Stimulated activated CD4-positive, alpha-beta T cell treated with anti-CD3 and anti-CD28 coated beads, Interleukin-1b, Interleukin-23, amount 100 ng/mL, for 48 hours (primary cell): ENCODE measurements at regions not wholly inside any gene's neighbourhood (a gene's known extent, or its start where the extent isn't known, plus 50 kb on each side); places are given as distances from the start of the nearest gene placed in this dataset.
"Not testable (repeated sequence)": the region's sequence is repeated elsewhere in the genome, so short reads cannot be mapped to it uniquely, and the experiment has no call there.

Source experiments
- DNase-seq: peaks from one replicate; pipeline ENCODE4 v3.0.0-alpha.2; 2020

DNA sequence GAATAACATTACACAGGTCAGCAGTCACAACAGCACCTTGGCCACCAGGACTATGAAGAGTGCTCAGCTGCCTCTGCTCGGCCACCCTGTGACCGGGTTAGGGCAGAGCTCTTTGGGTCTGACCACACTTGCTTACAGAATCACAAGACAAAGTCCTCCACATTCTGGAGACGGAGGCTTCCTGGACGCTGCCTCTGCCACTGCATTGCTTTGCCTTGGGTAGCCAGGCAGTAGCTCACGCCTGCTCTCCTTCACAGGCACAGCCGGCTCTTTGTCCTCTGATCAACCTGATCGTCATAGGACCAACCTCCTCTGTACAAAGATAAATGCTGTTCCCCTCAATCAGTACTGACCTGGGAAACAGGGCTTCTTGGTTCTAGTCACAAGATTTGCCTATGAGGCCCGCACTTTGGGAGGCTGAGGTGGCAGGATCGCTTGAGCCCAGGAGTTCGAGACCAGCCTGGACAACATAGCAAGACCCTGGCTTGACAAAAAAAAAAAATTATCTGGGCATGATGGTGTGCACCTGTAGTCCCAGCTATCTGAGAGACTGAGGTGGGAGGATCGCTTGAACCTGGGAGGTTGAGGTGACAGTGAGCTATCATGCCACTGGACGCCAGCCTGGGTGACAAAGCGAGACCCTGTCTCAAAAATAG lies 128.4 kb upstream of the IER5L start:
- no peak for DNase-seq

- no peak for DNase-seq
Measured at GRCh38 chr9:129305246-129305645, 127.2 kb upstream of the IER5L start.

- DNase-seq: no peak
Measured at GRCh38 chr9:129301941-129302340, 123.9 kb upstream of the IER5L start.

- not testable (repeated sequence) for DNase-seq
Measured at GRCh38 chr9:129296195-129296594, 118.1 kb upstream of the IER5L start.

- DNase-seq: no peak
Measured at GRCh38 chr9:129291041-129291501, 113.0 kb upstream of the IER5L start.

DNA sequence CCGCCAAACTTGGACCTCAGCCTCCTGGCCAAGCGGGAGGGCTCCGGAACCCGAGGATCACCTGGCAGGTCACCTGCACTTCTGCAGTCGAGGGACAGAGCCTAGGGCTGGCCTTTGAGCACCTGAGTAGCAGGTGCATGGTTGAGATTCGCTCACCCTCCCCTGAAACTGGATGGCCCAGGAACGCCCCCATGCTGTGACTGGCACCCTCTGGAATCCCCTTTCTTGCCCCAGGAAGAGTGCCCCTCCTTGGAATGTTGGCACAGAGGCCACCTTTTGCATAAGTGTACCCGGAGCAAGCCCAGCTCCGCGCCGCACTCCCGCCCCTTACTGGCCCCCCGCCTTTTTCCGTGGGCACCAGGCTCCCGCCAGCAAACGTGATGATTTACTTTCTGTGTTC lies 112.5 kb upstream of the IER5L start:
- DNase-seq: no peak

DNA sequence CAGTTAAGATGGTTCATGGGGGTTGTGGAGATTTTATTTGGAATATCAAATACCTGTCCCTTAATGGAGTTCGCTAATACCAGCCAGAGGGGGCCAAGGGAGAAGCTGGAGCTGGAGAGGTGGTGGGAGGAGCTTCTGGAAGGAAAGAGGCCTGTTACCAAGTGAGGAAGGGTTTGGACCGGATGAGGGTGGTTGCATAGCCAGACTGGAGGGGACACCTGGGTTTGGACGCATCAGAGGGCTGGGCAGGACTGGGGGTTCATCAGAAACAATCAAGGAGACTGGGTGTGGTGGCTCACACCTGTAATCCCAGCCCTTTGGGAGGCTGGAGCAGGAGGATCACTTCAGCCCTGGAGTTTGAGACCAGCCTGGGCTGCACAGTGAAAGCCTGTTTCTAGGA lies 111.8 kb upstream of the IER5L start:
- no peak for DNase-seq

DNA sequence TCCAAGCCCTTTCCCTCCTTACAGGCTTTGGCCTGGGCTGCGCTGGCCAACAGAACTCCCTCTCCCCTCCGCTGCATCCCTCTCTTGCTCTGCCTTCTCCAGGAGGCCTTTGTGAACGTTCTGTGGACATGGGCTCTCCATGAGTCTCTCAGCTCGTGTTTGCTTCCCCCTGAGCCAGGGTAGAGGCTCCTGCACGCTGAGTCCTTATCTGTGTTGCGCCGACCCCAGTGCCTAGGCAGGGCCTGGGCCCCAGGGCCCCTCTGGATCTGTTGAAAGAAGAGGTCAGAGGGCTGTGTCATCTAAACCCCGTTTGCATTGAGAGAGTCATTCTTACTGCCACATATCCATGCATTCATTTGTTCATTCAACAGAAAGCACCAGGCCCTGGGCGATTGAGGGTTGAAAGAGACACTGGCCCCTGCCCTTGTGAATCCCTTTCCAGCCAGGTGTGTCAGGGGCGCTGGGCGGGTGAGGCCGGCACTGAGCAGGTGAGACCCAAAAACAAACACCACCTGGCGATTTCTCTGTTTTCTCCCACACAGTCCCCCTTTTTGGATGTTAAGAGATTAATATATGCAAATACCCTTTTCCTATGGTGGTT lies 111.2 kb upstream of the IER5L start:
- no peak for DNase-seq

DNA sequence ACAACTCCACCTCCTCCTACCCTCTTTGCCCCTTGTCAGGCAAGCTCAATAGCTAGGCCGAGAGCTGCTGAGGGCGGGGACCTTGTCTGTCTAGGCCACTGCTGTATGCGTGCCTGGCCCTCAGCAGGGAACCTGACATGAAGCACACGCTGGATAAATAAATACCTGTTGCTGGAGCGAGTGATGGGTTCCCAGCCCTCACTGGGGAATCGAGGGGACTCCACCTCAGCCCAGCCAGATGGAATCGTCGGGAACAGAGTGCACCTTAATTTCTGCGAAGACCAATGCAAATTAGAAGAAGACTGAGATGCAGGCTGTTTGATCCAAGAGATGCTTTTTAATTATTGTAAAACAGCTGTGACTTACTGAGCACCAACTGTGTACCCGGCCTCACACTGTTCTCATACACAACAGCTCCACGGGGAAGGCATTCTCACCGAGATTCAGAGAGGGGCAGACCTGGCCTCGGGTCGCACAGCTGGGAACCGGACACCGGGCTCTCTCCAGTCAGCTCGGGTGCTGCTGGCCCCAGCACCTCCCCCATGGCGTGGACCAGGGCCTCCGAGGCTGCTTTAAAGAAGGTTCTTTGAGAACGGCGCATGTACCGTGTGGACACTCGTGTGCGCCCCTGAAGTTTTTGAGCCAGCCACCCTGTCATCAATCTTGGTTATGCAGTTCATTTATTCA lies 109.7 kb upstream of the IER5L start:
- no peak for DNase-seq

GRCh38 chr9:129285979-129286772 lies 108.1 kb upstream of the IER5L start:
- DNase-seq: no peak

GRCh38 chr9:129285382-129285781 lies 107.3 kb upstream of the IER5L start:
- DNase-seq: no peak

DNA sequence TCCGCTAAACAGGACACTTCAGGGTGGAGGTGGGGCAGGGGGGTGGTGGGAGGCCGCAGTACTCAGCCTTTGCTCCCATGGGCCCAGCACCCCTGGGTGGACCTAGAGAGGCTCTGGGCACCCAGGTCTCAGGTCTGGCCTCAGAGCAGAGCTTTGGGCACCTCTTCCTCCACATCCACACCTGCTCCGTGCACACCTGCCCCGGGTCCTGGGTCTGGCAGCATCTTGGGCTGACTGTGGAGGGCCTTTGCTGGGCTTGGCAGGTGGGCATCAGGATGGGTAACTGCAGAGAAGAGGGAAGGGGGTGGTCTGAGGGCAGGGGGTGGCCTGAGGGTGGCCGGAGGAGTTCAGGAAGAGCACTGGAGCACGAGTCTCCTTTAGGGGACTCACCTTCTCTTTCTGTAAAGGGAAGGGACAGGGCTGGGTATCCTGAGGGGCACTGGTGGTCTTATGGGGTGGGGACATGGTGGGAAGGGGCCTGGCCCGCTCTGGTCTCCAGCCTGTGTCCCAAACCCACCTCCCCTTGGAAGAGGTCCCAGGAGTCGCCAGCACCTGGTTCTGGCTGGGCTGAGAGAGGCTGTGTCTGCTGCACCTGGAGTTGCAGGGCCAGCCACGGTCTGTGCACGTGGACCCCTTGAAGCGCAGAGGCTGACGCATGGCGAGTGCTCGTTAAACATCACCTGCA lies 106.7 kb upstream of the IER5L start:
- no peak for DNase-seq

DNA sequence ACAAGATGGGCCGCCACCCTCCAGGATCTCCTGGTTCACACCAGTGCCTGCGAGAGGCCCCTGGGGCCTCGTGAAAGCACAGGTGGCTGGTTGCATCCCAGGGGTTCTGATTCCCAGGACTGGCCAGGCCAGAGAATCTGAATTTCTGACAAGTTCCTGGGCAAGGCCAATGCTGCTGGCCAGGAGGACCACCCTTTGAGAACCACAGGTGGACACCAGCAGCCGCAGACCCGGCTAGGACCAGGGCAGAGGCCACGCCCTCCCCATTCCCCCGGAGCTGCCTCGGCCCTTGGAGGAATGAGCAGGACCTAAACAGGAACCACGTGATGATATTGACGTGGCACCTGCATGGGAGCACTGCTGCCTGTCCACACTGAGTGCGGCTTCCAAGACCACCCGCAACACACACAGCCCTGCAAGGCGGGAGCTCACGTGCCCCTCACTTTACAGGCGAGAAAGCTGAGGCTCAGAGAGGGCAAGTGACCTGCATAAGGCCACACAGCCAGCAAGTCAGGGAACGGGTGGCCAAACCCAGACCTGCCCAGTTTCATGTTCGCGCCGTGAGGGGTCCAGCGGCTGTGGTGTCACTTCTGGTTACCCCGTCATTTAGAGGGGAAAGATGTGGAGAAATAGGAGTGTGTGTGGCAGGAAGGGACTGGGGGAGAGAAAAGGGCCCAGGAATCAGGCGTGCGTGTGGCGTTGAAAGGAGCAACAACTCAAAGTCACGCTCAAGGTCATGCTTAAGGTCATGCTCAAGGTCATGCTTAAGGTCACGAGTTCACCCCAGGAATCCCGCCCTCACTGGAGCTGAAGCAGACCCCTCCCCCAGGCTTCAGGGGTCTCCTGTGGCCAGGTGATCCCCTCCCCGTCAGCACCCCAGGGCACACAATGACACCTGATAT lies 105.9 kb upstream of the IER5L start:
- DNase-seq: no peak

DNA sequence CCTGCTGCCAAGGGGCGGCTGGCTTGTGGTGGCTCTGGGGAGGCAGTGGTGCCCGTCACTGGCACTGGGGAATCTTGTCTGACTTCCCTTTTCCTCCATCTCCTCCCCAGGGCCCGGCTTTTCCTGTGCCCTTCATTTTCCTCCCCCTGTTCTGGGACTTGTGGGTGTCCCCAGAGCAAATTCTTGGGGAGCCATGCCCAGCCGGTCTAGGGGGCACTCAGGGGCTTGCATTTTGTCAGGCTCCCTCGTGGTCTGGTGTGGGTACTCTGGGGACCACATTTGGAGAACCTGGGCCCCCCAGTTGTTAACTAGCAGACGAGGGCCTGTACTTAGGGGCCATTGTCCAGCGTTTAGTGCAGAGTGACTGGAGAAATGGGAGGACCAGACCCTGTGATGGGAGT lies 105.2 kb upstream of the IER5L start:
- no peak for DNase-seq

DNA sequence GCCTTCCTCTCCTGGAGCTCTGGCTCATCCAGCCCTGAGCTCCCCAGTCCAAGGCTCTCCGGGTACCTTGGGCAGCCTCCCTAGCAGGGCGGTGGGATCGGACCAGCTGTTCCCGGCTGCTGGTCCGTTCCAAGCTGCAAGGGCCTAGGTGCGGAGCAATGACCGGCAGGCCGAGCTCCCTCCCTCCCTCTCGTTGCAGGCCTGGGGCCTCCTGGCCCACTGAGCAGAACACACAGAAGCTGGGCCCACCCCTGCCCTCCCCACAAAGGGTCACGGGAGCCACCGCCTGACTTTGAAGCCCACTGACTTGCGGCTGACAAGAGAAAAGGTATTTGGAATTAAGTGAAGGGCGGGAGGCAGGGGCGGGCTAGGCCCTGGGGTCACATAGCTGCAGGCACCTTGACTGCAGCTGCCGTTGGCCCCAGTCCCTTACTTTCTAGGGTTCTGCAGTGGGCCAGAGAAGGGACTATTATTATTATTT lies 104.7 kb upstream of the IER5L start:
- no peak for DNase-seq

- DNase-seq: no peak
Measured at GRCh38 chr9:129282272-129282671, 104.2 kb upstream of the IER5L start.

- no peak for DNase-seq
Measured at GRCh38 chr9:129281506-129282145, 103.6 kb upstream of the IER5L start.

- DNase-seq: no peak
Measured at GRCh38 chr9:129280623-129281271, 102.7 kb upstream of the IER5L start.

GRCh38 chr9:129280236-129280622 lies 102.2 kb upstream of the IER5L start:
- no peak for DNase-seq

- no peak for DNase-seq
Measured at GRCh38 chr9:129278391-129279237, 100.6 kb upstream of the IER5L start.
